Naive B cell (primary cell): ENCODE measurements at regions not wholly inside any gene's neighbourhood (a gene's known extent, or its start where the extent isn't known, plus 50 kb on each side); places are given as distances from the start of the nearest gene placed in this dataset.
"Not testable (repeated sequence)": the region's sequence is repeated elsewhere in the genome, so short reads cannot be mapped to it uniquely, and the experiment has no call there.

Source experiments
- ATAC-seq, 2 donors: fragments of 150-1000 bp; cut with Tn5 transposase; 2 replicates each; pipeline ENCODE4 v1.10.0; 2021; ENCODE audit warnings: low read depth in 2 of 2, mild to moderate bottlenecking in 2 of 2, moderate library complexity in 2 of 2
- DNase-seq: peaks from one replicate; pipeline ENCODE4 v3.0.0; 2022
- H3K27ac Mint-ChIP-seq, 6 donors: one replicate each; pipeline ENCODE4 v1.8.0; 2020 to 2022; ENCODE audit warnings: mild to moderate bottlenecking in 6 of 6, mixed read lengths in 6 of 6, moderate library complexity in 5 of 6, inconsistent platforms in 2 of 6
- H3K27me3 Mint-ChIP-seq, 3 donors: one replicate each; pipeline ENCODE4 v1.8.0; 2021 to 2022; ENCODE audit warnings: mixed read lengths in 3 of 3, mild to moderate bottlenecking in 1 of 3
- H3K36me3 Mint-ChIP-seq, 2 donors: one replicate each; pipeline ENCODE4 v1.8.0; 2020 to 2022; ENCODE audit warnings: mixed read lengths in 2 of 2, inconsistent platforms in 1 of 2, mild to moderate bottlenecking in 1 of 2
- H3K4me1 Mint-ChIP-seq, 3 donors: one replicate each; pipeline ENCODE4 v1.8.0; 2020 to 2022; ENCODE audit warnings: mixed read lengths in 3 of 3, inconsistent platforms in 1 of 3, mild to moderate bottlenecking in 1 of 3, moderate library complexity in 1 of 3
- H3K4me3 Mint-ChIP-seq, 8 donors: one replicate each; pipeline ENCODE4 v1.8.0; 2020 to 2022; ENCODE audit warnings: mild to moderate bottlenecking in 8 of 8, mixed read lengths in 8 of 8, moderate library complexity in 8 of 8, inconsistent platforms in 2 of 8
- H3K9me3 Mint-ChIP-seq, 7 donors: one replicate each; pipeline ENCODE4 v1.8.0; 2020 to 2022; ENCODE audit warnings: mixed read lengths in 7 of 7, mild to moderate bottlenecking in 5 of 7, inconsistent platforms in 2 of 7, moderate library complexity in 1 of 7

- peaks cover 0 to 9% (median 6%) of the 10 kb centered on the region in 3 donors for H3K27me3 Mint-ChIP-seq
- ATAC-seq (no peak), DNase-seq (no peak)
- H3K9me3 Mint-ChIP-seq, result peaks cover 0 to 7% (median 3%) of the 10 kb centered on the region in 7 donors
- H3K4me3 Mint-ChIP-seq, result no peak overlapping the region
- peaks cover 0 to 3% (median 0%) of the 10 kb centered on the region in 3 donors for H3K4me1 Mint-ChIP-seq
- peak overlapping the region in 1 of 6 donors; percentile 1 for H3K27ac Mint-ChIP-seq
- H3K36me3 Mint-ChIP-seq, result no peaks in the 10 kb centered on the region
These were observed 451.1 kb downstream of the SETD4 start for GRCh38 chr21:35609263-35609662.

- H3K4me3 Mint-ChIP-seq, result no peak overlapping the region
- no peak for ATAC-seq
- H3K9me3 Mint-ChIP-seq, result peaks cover 0 to 7% (median 3%) of the 10 kb centered on the region in 7 donors
- H3K27ac Mint-ChIP-seq, result no peak overlapping the region
- DNase-seq, result no peak
- H3K36me3 Mint-ChIP-seq, result no peaks in the 10 kb centered on the region
- peaks cover 4 to 10% (median 6%) of the 10 kb centered on the region in 3 donors for H3K4me1 Mint-ChIP-seq
- H3K27me3 Mint-ChIP-seq, result peaks cover 0 to 10% (median 6%) of the 10 kb centered on the region in 3 donors
These were observed 452.9 kb downstream of the SETD4 start for GRCh38 chr21:35607406-35607805.

GRCh38 chr21:35606578-35606977, 453.7 kb downstream of the SETD4 start:
- DNase-seq (no peak), ATAC-seq (no peak)
- H3K4me3 Mint-ChIP-seq, result no peak overlapping the region
- H3K27ac Mint-ChIP-seq, result no peak overlapping the region
- H3K9me3 Mint-ChIP-seq, result peaks cover 0 to 7% (median 3%) of the 10 kb centered on the region in 7 donors
- H3K36me3 Mint-ChIP-seq, result no peaks in the 10 kb centered on the region
- H3K27me3 Mint-ChIP-seq, result peaks cover 0 to 10% (median 6%) of the 10 kb centered on the region in 3 donors
- peaks cover 6 to 10% (median 9%) of the 10 kb centered on the region in 3 donors for H3K4me1 Mint-ChIP-seq

GRCh38 chr21:35606146-35606545, 454.2 kb downstream of the SETD4 start:
- DNase-seq, result no peak
- H3K36me3 Mint-ChIP-seq, result no peaks in the 10 kb centered on the region
- peaks cover 0 to 8% (median 6%) of the 10 kb centered on the region in 3 donors for H3K27me3 Mint-ChIP-seq
- peaks cover 0 to 7% (median 3%) of the 10 kb centered on the region in 7 donors for H3K9me3 Mint-ChIP-seq
- H3K27ac Mint-ChIP-seq, result no peak overlapping the region
- H3K4me1 Mint-ChIP-seq, result peaks cover 6 to 10% (median 9%) of the 10 kb centered on the region in 3 donors
- no peak for ATAC-seq
- no peak overlapping the region for H3K4me3 Mint-ChIP-seq

GRCh38 chr21:35603494-35603893, 456.8 kb downstream of the SETD4 start:
- DNase-seq, result no peak
- H3K9me3 Mint-ChIP-seq, result peaks cover 0 to 7% (median 3%) of the 10 kb centered on the region in 7 donors
- H3K36me3 Mint-ChIP-seq, result no peaks in the 10 kb centered on the region
- H3K4me1 Mint-ChIP-seq, result peaks cover 6 to 10% (median 9%) of the 10 kb centered on the region in 3 donors
- no peak overlapping the region for H3K4me3 Mint-ChIP-seq
- ATAC-seq, result no peak
- peaks cover 0 to 8% (median 6%) of the 10 kb centered on the region in 3 donors for H3K27me3 Mint-ChIP-seq
- peak overlapping the region in 1 of 6 donors; percentile 33 for H3K27ac Mint-ChIP-seq

- Mint-ChIP-seq H3K4me3 (no peak overlapping the region), H3K4me1 (peaks cover 6 to 10% (median 9%) of the 10 kb centered on the region in 3 donors), H3K36me3 (no peaks in the 10 kb centered on the region), H3K27ac (peak overlapping the region in 1 of 6 donors; percentile 67), H3K27me3 (peaks cover 0 to 8% (median 6%) of the 10 kb centered on the region in 3 donors), H3K9me3 (peaks cover 0 to 7% (median 3%) of the 10 kb centered on the region in 7 donors)
- DNase-seq, result no peak
- peak in 1 of 2 donors; percentile 20 for ATAC-seq
These were observed 457.4 kb downstream of the SETD4 start for GRCh38 chr21:35602811-35603362.

- no peaks in the 10 kb centered on the region for H3K9me3 Mint-ChIP-seq
- H3K4me3 Mint-ChIP-seq, result no peak overlapping the region
- peaks cover 6 to 10% (median 9%) of the 10 kb centered on the region in 3 donors for H3K4me1 Mint-ChIP-seq
- ATAC-seq (no peak), DNase-seq (no peak)
- no peaks in the 10 kb centered on the region for H3K36me3 Mint-ChIP-seq
- H3K27ac Mint-ChIP-seq, result no peak overlapping the region
- H3K27me3 Mint-ChIP-seq, result peaks cover 0 to 8% (median 6%) of the 10 kb centered on the region in 3 donors
These were observed 459.1 kb downstream of the SETD4 start for GRCh38 chr21:35601211-35601610.

- Mint-ChIP-seq H3K9me3 (peaks cover 0 to 5% (median 0%) of the 10 kb centered on the region in 7 donors), H3K27me3 (peaks cover 0 to 14% (median 0%) of the 10 kb centered on the region in 3 donors), H3K4me3 (no peak overlapping the region)
These were observed 461.2 kb downstream of the SETD4 start for GRCh38 chr21:35599164-35599563.

GRCh38 chr21:35597750-35598339, 462.5 kb downstream of the SETD4 start:
- H3K36me3 Mint-ChIP-seq, result no peaks in the 10 kb centered on the region

More at GRCh38 chr21:35599164-35599563, 461.2 kb downstream of the SETD4 start:
- H3K36me3 Mint-ChIP-seq, result no peaks in the 10 kb centered on the region
- DNase-seq (no peak), ATAC-seq (no peak)
- no peak overlapping the region for H3K27ac Mint-ChIP-seq
- peaks cover 6 to 10% (median 9%) of the 10 kb centered on the region in 3 donors for H3K4me1 Mint-ChIP-seq

GRCh38 chr21:35594905-35595304, 465.4 kb downstream of the SETD4 start:
- Mint-ChIP-seq H3K27me3 (peaks cover 0 to 8% (median 6%) of the 10 kb centered on the region in 3 donors), H3K4me1 (no peaks in the 10 kb centered on the region), H3K36me3 (no peaks in the 10 kb centered on the region), H3K4me3 (no peak overlapping the region), H3K9me3 (peaks cover 0 to 5% (median 2%) of the 10 kb centered on the region in 7 donors), H3K27ac (no peak overlapping the region)
- ATAC-seq (no peak), DNase-seq (no peak)

More at GRCh38 chr21:35597750-35598339, 462.5 kb downstream of the SETD4 start:
- no peak overlapping the region for H3K27ac Mint-ChIP-seq
- H3K4me1 Mint-ChIP-seq, result peaks cover 0 to 9% (median 4%) of the 10 kb centered on the region in 3 donors
- ATAC-seq (no peak), DNase-seq (no peak)
- H3K4me3 Mint-ChIP-seq, result peak overlapping the region in 1 of 8 donors; percentile 25
- H3K27me3 Mint-ChIP-seq, result peaks cover 0 to 17% (median 0%) of the 10 kb centered on the region in 3 donors
- peaks cover 0 to 5% (median 0%) of the 10 kb centered on the region in 7 donors for H3K9me3 Mint-ChIP-seq

GRCh38 chr21:35593000-35593502, 467.3 kb downstream of the SETD4 start:
- Mint-ChIP-seq H3K27me3 (peaks cover 0 to 10% (median 8%) of the 10 kb centered on the region in 3 donors), H3K9me3 (peaks cover 0 to 6% (median 2%) of the 10 kb centered on the region in 7 donors), H3K36me3 (no peaks in the 10 kb centered on the region), H3K27ac (no peak overlapping the region), H3K4me3 (no peak overlapping the region), H3K4me1 (no peaks in the 10 kb centered on the region)
- ATAC-seq, result no peak
- DNase-seq, result no peak

GRCh38 chr21:35590284-35590683, 470.0 kb downstream of the SETD4 start:
- ATAC-seq, H3K9me3 Mint-ChIP-seq, H3K27ac Mint-ChIP-seq: not testable (repeated sequence)

GRCh38 chr21:35587841-35588380, 472.4 kb downstream of the SETD4 start:
- H3K36me3 Mint-ChIP-seq, result no peaks in the 10 kb centered on the region
- ATAC-seq (no peak), DNase-seq (no peak)
- peaks cover 0 to 18% (median 14%) of the 10 kb centered on the region in 3 donors for H3K27me3 Mint-ChIP-seq
- no peak overlapping the region for H3K4me3 Mint-ChIP-seq
- H3K27ac Mint-ChIP-seq, result no peak overlapping the region
- H3K9me3 Mint-ChIP-seq, result peaks cover 0 to 6% (median 0%) of the 10 kb centered on the region in 7 donors
- H3K4me1 Mint-ChIP-seq, result peaks cover 2 to 4% (median 2%) of the 10 kb centered on the region in 3 donors

More at GRCh38 chr21:35590284-35590683, 470.0 kb downstream of the SETD4 start:
- H3K36me3 Mint-ChIP-seq, H3K4me3 Mint-ChIP-seq, DNase-seq, H3K4me1 Mint-ChIP-seq: not testable (repeated sequence)
- H3K27me3 Mint-ChIP-seq, result peaks cover 0 to 23% (median 18%) of the 10 kb centered on the region in 3 donors
